H9 (cell line): ENCODE measurements at regions not wholly inside any gene's neighbourhood (a gene's known extent, or its start where the extent isn't known, plus 50 kb on each side); places are given as distances from the start of the nearest gene placed in this dataset.

Source experiments
- DNase-seq: peaks from one replicate; pipeline ENCODE4 v3.0.0-alpha.2; 2017
- H2AFZ ChIP-seq: one replicate; pipeline ENCODE4 v1.6.1; 2013; ENCODE audit warnings: mild to moderate bottlenecking, low read length, control low read depth, moderate library complexity
- H2AK5ac ChIP-seq: 2 replicates; pipeline ENCODE4 v1.6.1; 2013; ENCODE audit warnings: low read length, control low read depth, mixed read lengths; ENCODE audit not compliant: insufficient read length
- H2BK120ac ChIP-seq: one replicate; pipeline ENCODE4 v1.6.1; 2013; ENCODE audit warnings: low read depth, mild to moderate bottlenecking, low read length, control low read depth, inconsistent platforms; ENCODE audit not compliant: poor library complexity, severe bottlenecking
- H2BK12ac ChIP-seq: 2 replicates; pipeline ENCODE4 v1.6.1; 2013; ENCODE audit warnings: low read length, control low read depth, mixed read lengths, low read depth; ENCODE audit not compliant: insufficient read length
- H2BK15ac ChIP-seq: 2 replicates; pipeline ENCODE4 v1.6.1; 2013; ENCODE audit warnings: low read depth, low read length, control low read depth
- H2BK20ac ChIP-seq: one replicate; pipeline ENCODE4 v1.6.1; 2013; ENCODE audit warnings: low read depth, mild to moderate bottlenecking, low read length, control low read depth, inconsistent platforms; ENCODE audit not compliant: poor library complexity, severe bottlenecking
- H2BK5ac ChIP-seq: 2 replicates; pipeline ENCODE4 v1.6.1; 2013; ENCODE audit warnings: low read length, control low read depth, mixed read lengths; ENCODE audit not compliant: insufficient read length
- H3K14ac ChIP-seq: 2 replicates; pipeline ENCODE4 v1.6.1; 2013; ENCODE audit warnings: low read length, control low read depth; ENCODE audit not compliant: insufficient read depth
- H3K18ac ChIP-seq: 2 replicates; pipeline ENCODE4 v1.6.1; 2013; ENCODE audit warnings: low read depth, mild to moderate bottlenecking, mixed read lengths, low read length, control low read depth; ENCODE audit not compliant: insufficient read length
- H3K23ac ChIP-seq: 2 replicates; pipeline ENCODE4 v1.6.1; 2013; ENCODE audit warnings: low read length, control low read depth, mixed read lengths, low read depth; ENCODE audit not compliant: insufficient read length
- H3K23me2 ChIP-seq: 2 replicates; pipeline ENCODE4 v1.6.1; 2013; ENCODE audit warnings: low read depth, mild to moderate bottlenecking, mixed read lengths, low read length, control low read depth; ENCODE audit not compliant: insufficient read length, poor library complexity, severe bottlenecking
- H3K27ac ChIP-seq: 2 replicates; pipeline ENCODE4 v1.5.1; 2013; ENCODE audit warnings: low read length, control low read depth, mixed read lengths, low read depth; ENCODE audit not compliant: insufficient read length
- H3K27me3 ChIP-seq: 2 replicates; pipeline ENCODE4 v1.6.1; 2013; ENCODE audit warnings: low read length, control low read depth, inconsistent platforms; ENCODE audit not compliant: insufficient read depth
- H3K4ac ChIP-seq: 2 replicates; pipeline ENCODE4 v1.6.1; 2013; ENCODE audit warnings: low read depth, mild to moderate bottlenecking, control low read depth, inconsistent platforms, low read length, moderate library complexity
- H3K4me1 ChIP-seq: 2 replicates; pipeline ENCODE4 v1.6.1; 2013; ENCODE audit warnings: low read length, control low read depth, inconsistent platforms; ENCODE audit not compliant: insufficient read depth
- H3K4me2 ChIP-seq: 2 replicates; pipeline ENCODE4 v1.6.1; 2013; ENCODE audit warnings: low read length, control low read depth, mixed read lengths; ENCODE audit not compliant: insufficient read length, insufficient read depth
- H3K56ac ChIP-seq: 2 replicates; pipeline ENCODE4 v1.6.1; 2013; ENCODE audit warnings: low read depth, mild to moderate bottlenecking, mixed read lengths, low read length, control low read depth; ENCODE audit not compliant: insufficient read length
- H3K79me1 ChIP-seq: 2 replicates; pipeline ENCODE4 v1.6.1; 2013; ENCODE audit warnings: low read depth, mild to moderate bottlenecking, moderate library complexity, low read length, control low read depth, inconsistent platforms; ENCODE audit not compliant: insufficient read depth, poor library complexity, severe bottlenecking
- H3K79me2 ChIP-seq: 2 replicates; pipeline ENCODE4 v1.6.1; 2013; ENCODE audit warnings: low read length, control low read depth, inconsistent platforms; ENCODE audit not compliant: insufficient read depth
- H3K9ac ChIP-seq: 2 replicates; pipeline ENCODE4 v1.6.1; 2013; ENCODE audit warnings: low read length, control low read depth, mixed read lengths; ENCODE audit not compliant: insufficient read length; ENCODE audit errors: extremely low read depth
- H3K9me3 ChIP-seq: one replicate; pipeline ENCODE4 v1.6.1; 2013; ENCODE audit warnings: low read depth, low read length, inconsistent platforms; ENCODE audit not compliant: control insufficient read depth
- H3T11ph ChIP-seq: one replicate; pipeline ENCODE4 v1.6.1; 2013; ENCODE audit warnings: mild to moderate bottlenecking, low read length, control low read depth, inconsistent platforms
- H4K20me1 ChIP-seq: one replicate; pipeline ENCODE4 v1.6.1; 2013; ENCODE audit not compliant: control insufficient read depth, insufficient read length, insufficient read depth
- H4K5ac ChIP-seq: 2 replicates; pipeline ENCODE4 v1.6.1; 2013; ENCODE audit warnings: low read depth, mild to moderate bottlenecking, mixed read lengths, low read length, control low read depth; ENCODE audit not compliant: insufficient read length
- H4K8ac ChIP-seq: replicated peaks from 2 replicates; pipeline ENCODE4 v1.6.1; 2013; ENCODE audit warnings: low read length, control low read depth, mixed read lengths, low read depth; ENCODE audit not compliant: insufficient read length
- H4K91ac ChIP-seq: 2 replicates; pipeline ENCODE4 v1.6.1; 2013; ENCODE audit warnings: low read depth, mild to moderate bottlenecking, moderate library complexity, mixed read lengths, low read length, control low read depth; ENCODE audit not compliant: insufficient read length
- H3K27ac Mint-ChIP-seq, 3 experiments: 2 replicates in 2 of 3; 3 replicates in 1 of 3; pipeline ENCODE4 v1.8.0; 2020 to 2021; ENCODE audit warnings: mixed read lengths in 3 of 3, mild to moderate bottlenecking in 1 of 3, moderate library complexity in 1 of 3
- H3K27me3 Mint-ChIP-seq: 2 replicates; pipeline ENCODE4 v1.8.0; 2021; ENCODE audit warnings: low read depth, mild to moderate bottlenecking, moderate library complexity, mixed read lengths
- H3K36me3 Mint-ChIP-seq, 3 experiments: 2 replicates in 2 of 3; 3 replicates in 1 of 3; pipeline ENCODE4 v1.8.0; 2020 to 2021; ENCODE audit warnings: low read depth in 3 of 3, mixed read lengths in 3 of 3; ENCODE audit not compliant: insufficient read depth in 1 of 3
- H3K4me1 Mint-ChIP-seq, 2 experiments: 2 replicates each; pipeline ENCODE4 v1.8.0; 2020; ENCODE audit warnings: mixed read lengths in 2 of 2
- H3K4me3 Mint-ChIP-seq, 2 experiments: 2 replicates in 1 of 2; 3 replicates in 1 of 2; pipeline ENCODE4 v1.8.0; 2020 to 2021; ENCODE audit warnings: mild to moderate bottlenecking in 2 of 2, mixed read lengths in 2 of 2, moderate library complexity in 1 of 2
- H3K9me3 Mint-ChIP-seq, 2 experiments: 2 replicates in 1 of 2; 3 replicates in 1 of 2; pipeline ENCODE4 v1.8.0; 2020; ENCODE audit warnings: mild to moderate bottlenecking in 2 of 2, mixed read lengths in 2 of 2, moderate library complexity in 1 of 2
- CTCF ChIP-seq: fragments of 200-600 bp; sonication (generic); conservative IDR thresholded peaks from 3 replicates; pipeline ENCODE4 v1.8.0; 2021; ENCODE audit warnings: antibody characterized with exemption, mild to moderate bottlenecking
- WGBS: extraction: QIAGEN DNeasy Blood & Tissue Kit; methylation state at CpG from one replicate; pipeline ENCODE4 v1.1.7; 2013; ENCODE audit warnings: missing lambda C conversion rate, low lambda C conversion rate, mixed read lengths; ENCODE audit not compliant: insufficient read length; ENCODE audit errors: extremely low coverage; 5-methylcytosine and 5-hydroxymethylcytosine counted together

DNA sequence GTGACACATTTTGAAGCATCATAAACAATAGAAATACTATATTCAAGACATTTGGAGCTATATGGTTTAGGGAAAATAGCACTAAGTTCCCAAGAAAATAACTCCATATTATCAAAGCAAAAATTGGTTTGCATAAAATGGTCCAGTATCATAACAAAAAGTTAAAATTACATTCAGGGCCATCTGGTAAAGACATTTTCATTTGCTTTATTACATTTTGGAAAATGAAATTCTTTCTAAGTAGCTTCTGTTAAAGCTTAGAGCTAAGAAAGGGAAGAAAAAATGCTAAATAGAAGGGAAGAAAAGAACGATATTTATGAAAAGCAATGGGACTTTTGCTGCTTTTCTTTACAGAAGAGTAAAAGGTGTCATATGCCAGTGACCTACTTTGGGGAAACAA is 155.4 kb upstream of the GOT2 start:
- Histone ChIP-seq H2AK5ac (no peak overlapping the region), H2BK5ac (no peak overlapping the region), H3K18ac (no peak overlapping the region), H3T11ph (no peak overlapping the region), H2AFZ (no peak overlapping the region), H2BK120ac (no peak overlapping the region), H2BK20ac (no peak overlapping the region), H3K4me1 (no peaks in the 10 kb centered on the region), H4K5ac (no peak overlapping the region), H3K79me1 (no peaks in the 10 kb centered on the region), H2BK15ac (no peak overlapping the region), H3K4ac (no peak overlapping the region), H3K4me2 (no peak overlapping the region), H2BK12ac (no peak overlapping the region), H4K8ac (no peak overlapping the region), H4K20me1 (no peaks in the 10 kb centered on the region), H3K14ac (no peak overlapping the region), H4K91ac (no peak overlapping the region), H3K27me3 (no peaks in the 10 kb centered on the region), H3K56ac (no peak overlapping the region), H3K27ac (no peak overlapping the region), H3K9me3 (no peaks in the 10 kb centered on the region), H3K23me2 (no peaks in the 10 kb centered on the region), H3K9ac (no peak overlapping the region), H3K23ac (no peak overlapping the region), H3K79me2 (no peaks in the 10 kb centered on the region)
- no CpG with 5 or more reads among the region's 1 CpG for WGBS
- Mint-ChIP-seq H3K9me3 (peaks cover 0 to 5% of the 10 kb centered on the region in 2 experiments; a peak in 2 of 5 replicates), H3K27me3 (no peaks in the 10 kb centered on the region), H3K4me1 (no peaks in the 10 kb centered on the region), H3K4me3 (no peak overlapping the region), H3K36me3 (peaks cover 0 to 5% (median 0%) of the 10 kb centered on the region in 3 experiments; a peak in 2 of 7 replicates), H3K27ac (no peak overlapping the region)
- no peak for DNase-seq
- no peak for TF ChIP-seq CTCF
